GM19468 (cell line): ENCODE measurements at regions not wholly inside any gene's neighbourhood (a gene's known extent, or its start where the extent isn't known, plus 50 kb on each side); places are given as distances from the start of the nearest gene placed in this dataset.
"Not testable (repeated sequence)": the region's sequence is repeated elsewhere in the genome, so short reads cannot be mapped to it uniquely, and the experiment has no call there.

ENCODE experiments used
- ATAC-seq: cut with Tn5 transposase; IDR thresholded peaks from one replicate; pipeline ENCODE4 v1.9.1; 2021; ENCODE audit warnings: mild to moderate bottlenecking, moderate library complexity, moderate number of reproducible peaks; ENCODE audit not compliant: unreplicated experiment; ENCODE audit errors: extremely low read depth

- no peak for ATAC-seq
These were observed 394.9 kb upstream of the ZEB2 start for GRCh38 chr2:144914622-144915318.

- ATAC-seq: no peak
These were observed 394.2 kb upstream of the ZEB2 start for GRCh38 chr2:144914113-144914512.

- no peak for ATAC-seq
These were observed 392.3 kb upstream of the ZEB2 start for GRCh38 chr2:144912206-144912605.

- no peak for ATAC-seq
These were observed 386.0 kb upstream of the ZEB2 start for GRCh38 chr2:144905956-144906355.

GRCh38 chr2:144904612-144905011, 384.7 kb upstream of the ZEB2 start:
- ATAC-seq: no peak

GRCh38 chr2:144903045-144903444, 383.1 kb upstream of the ZEB2 start:
- ATAC-seq: not testable (repeated sequence)

GRCh38 chr2:144901386-144901785, 381.5 kb upstream of the ZEB2 start:
- not testable (repeated sequence) for ATAC-seq

GRCh38 chr2:144896341-144896740, 376.4 kb upstream of the ZEB2 start:
- no peak for ATAC-seq

GRCh38 chr2:144894612-144895599, 375.0 kb upstream of the ZEB2 start:
- ATAC-seq: no peak

GRCh38 chr2:144893464-144893863, 373.5 kb upstream of the ZEB2 start:
- ATAC-seq: no peak

GRCh38 chr2:144890828-144891227, 370.9 kb upstream of the ZEB2 start:
- no peak for ATAC-seq

- ATAC-seq: no peak
These were observed 369.4 kb upstream of the ZEB2 start for GRCh38 chr2:144889348-144889747.

- ATAC-seq: no peak
These were observed 366.9 kb upstream of the ZEB2 start for GRCh38 chr2:144886862-144887261.

GRCh38 chr2:144877893-144878292, 358.0 kb upstream of the ZEB2 start:
- no peak for ATAC-seq

- ATAC-seq: no peak
These were observed 356.1 kb upstream of the ZEB2 start for GRCh38 chr2:144876013-144876412.

GRCh38 chr2:144875290-144875969, 355.5 kb upstream of the ZEB2 start:
- ATAC-seq: no peak

- no peak for ATAC-seq
These were observed 345.8 kb upstream of the ZEB2 start for GRCh38 chr2:144865670-144866069.

GRCh38 chr2:144859716-144860115, 339.8 kb upstream of the ZEB2 start:
- ATAC-seq: no peak

GRCh38 chr2:144858211-144858610, 338.3 kb upstream of the ZEB2 start:
- no peak for ATAC-seq

- ATAC-seq: no peak
These were observed 334.7 kb upstream of the ZEB2 start for GRCh38 chr2:144854596-144854995.

GRCh38 chr2:144849612-144850011, 329.7 kb upstream of the ZEB2 start:
- ATAC-seq: no peak
